ENCODE measurements at regions not wholly inside any gene's neighbourhood (a gene's known extent, or its start where the extent isn't known, plus 50 kb on each side); places are given as distances from the start of the nearest gene placed in this dataset.

DNA sequence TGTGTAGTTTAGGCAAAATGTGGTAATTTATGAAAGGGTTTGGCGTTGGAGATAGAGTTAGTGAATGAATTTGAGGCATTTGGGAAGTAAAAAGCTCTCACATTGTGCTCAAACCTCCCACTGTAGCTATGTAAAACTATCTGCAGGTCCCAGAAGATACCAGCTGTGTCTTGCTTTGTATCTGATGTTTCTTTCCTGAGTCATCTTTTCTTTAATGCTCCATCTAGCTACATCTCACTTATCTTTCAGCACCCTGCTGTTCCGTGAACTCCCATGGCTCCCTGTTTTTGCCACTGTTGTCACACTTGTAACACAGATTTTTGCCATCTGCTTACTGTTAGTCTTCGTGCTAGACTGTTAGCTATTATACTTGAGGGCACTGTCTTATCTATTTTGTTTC lies 253.1 kb downstream of the NPR3 start:
- TF ChIP-seq, protein P1, sequence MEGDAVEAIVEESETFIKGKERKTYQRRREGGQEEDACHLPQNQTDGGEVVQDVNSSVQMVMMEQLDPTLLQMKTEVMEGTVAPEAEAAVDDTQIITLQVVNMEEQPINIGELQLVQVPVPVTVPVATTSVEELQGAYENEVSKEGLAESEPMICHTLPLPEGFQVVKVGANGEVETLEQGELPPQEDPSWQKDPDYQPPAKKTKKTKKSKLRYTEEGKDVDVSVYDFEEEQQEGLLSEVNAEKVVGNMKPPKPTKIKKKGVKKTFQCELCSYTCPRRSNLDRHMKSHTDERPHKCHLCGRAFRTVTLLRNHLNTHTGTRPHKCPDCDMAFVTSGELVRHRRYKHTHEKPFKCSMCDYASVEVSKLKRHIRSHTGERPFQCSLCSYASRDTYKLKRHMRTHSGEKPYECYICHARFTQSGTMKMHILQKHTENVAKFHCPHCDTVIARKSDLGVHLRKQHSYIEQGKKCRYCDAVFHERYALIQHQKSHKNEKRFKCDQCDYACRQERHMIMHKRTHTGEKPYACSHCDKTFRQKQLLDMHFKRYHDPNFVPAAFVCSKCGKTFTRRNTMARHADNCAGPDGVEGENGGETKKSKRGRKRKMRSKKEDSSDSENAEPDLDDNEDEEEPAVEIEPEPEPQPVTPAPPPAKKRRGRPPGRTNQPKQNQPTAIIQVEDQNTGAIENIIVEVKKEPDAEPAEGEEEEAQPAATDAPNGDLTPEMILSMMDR (IDR thresholded peaks at IDR 0.05; ENCODE audit: insufficient read depth, low read depth, low read length), result no peak
- TF ChIP-seq EZH2 (IDR thresholded peaks at IDR 0.05; ENCODE audit: insufficient read depth, low read length), result no peak
